ENCODE measurements at regions not wholly inside any gene's neighbourhood (a gene's known extent, or its start where the extent isn't known, plus 50 kb on each side); places are given as distances from the start of the nearest gene placed in this dataset.

- no peak for TF ChIP-seq CTCF (IDR thresholded peaks at IDR 0.05)
- TF ChIP-seq POLR2A (IDR thresholded peaks at IDR 0.05) = no peak
Observed at GRCh38 chr3:152609891-152610290, 225.0 kb upstream of the P2RY1 start.

Data from thyroid gland (tissue), 4 donors.